RWPE2 (cell line): ENCODE measurements at regions not wholly inside any gene's neighbourhood (a gene's known extent, or its start where the extent isn't known, plus 50 kb on each side); places are given as distances from the start of the nearest gene placed in this dataset.
A peak's percentile ranks its signal among the peaks of the same experiment; 100 is the strongest.

Source experiments
- ATAC-seq: fragments of 200-7000 bp; cut with Tn5 transposase; 3 replicates; pipeline ENCODE4 v1.9.1; 2021; ENCODE audit warnings: low read depth
- DNase-seq: peaks from one replicate; pipeline ENCODE4 v3.0.0-alpha.2; 2020; ENCODE audit warnings: low spot score
- H3K27ac ChIP-seq: fragments of 450-650 bp; 2 replicates; pipeline ENCODE4 v1.5.1; 2017; ENCODE audit warnings: mild to moderate bottlenecking; ENCODE audit not compliant: poor library complexity, severe bottlenecking
- H3K27me3 ChIP-seq: fragments of 250-450 bp; sonication (Bioruptor Pico); 2 replicates; pipeline ENCODE4 v1.5.1; 2021; ENCODE audit warnings: mild to moderate bottlenecking, moderate library complexity; ENCODE audit not compliant: insufficient read depth, poor library complexity, severe bottlenecking
- H3K36me3 ChIP-seq: fragments of 250-450 bp; sonication (Bioruptor Pico); 2 replicates; pipeline ENCODE4 v1.5.1; 2020; ENCODE audit warnings: low read depth, mild to moderate bottlenecking, moderate library complexity
- H3K4me1 ChIP-seq: fragments of 250-450 bp; sonication (Bioruptor Pico); 2 replicates; pipeline ENCODE4 v1.5.1; 2021; ENCODE audit warnings: mild to moderate bottlenecking, moderate library complexity; ENCODE audit not compliant: insufficient read depth, poor library complexity, severe bottlenecking
- H3K4me3 ChIP-seq: fragments of 250-450 bp; sonication (Bioruptor Pico); 2 replicates; pipeline ENCODE4 v1.5.1; 2021; ENCODE audit warnings: mild to moderate bottlenecking, moderate library complexity; ENCODE audit not compliant: severe bottlenecking
- H3K9me3 ChIP-seq: fragments of 250-450 bp; sonication (Bioruptor Pico); 2 replicates; pipeline ENCODE4 v1.5.1; 2021; ENCODE audit warnings: mild to moderate bottlenecking, moderate library complexity; ENCODE audit not compliant: severe bottlenecking
- CTCF ChIP-seq: fragments of 450-650 bp; IDR thresholded peaks from one replicate; pipeline ENCODE4 v1.5.1; 2017; ENCODE audit warnings: mild to moderate bottlenecking, moderate library complexity; ENCODE audit not compliant: poor library complexity, severe bottlenecking

GRCh38 chr15:101124731-101125451 is 127.0 kb downstream of the CHSY1 start:
- Histone ChIP-seq H3K27ac (peak overlapping the region; percentile 97), H3K27me3 (no peaks in the 10 kb centered on the region), H3K4me3 (no peak overlapping the region), H3K4me1 (peaks cover 43% of the 10 kb centered on the region), H3K9me3 (no peaks in the 10 kb centered on the region), H3K36me3 (no peaks in the 10 kb centered on the region)
- ATAC-seq (no peak), DNase-seq (no peak)
- no peak for TF ChIP-seq CTCF

GRCh38 chr15:101123222-101123910 is 128.5 kb downstream of the CHSY1 start:
- DNase-seq (no peak), ATAC-seq (no peak)
- Histone ChIP-seq H3K4me3 (no peak overlapping the region), H3K9me3 (no peaks in the 10 kb centered on the region), H3K36me3 (no peaks in the 10 kb centered on the region), H3K27ac (no peak overlapping the region), H3K27me3 (no peaks in the 10 kb centered on the region), H3K4me1 (peaks cover 36% of the 10 kb centered on the region)
- no peak for TF ChIP-seq CTCF

- Histone ChIP-seq H3K4me3 (no peak overlapping the region), H3K4me1 (peaks cover 31% of the 10 kb centered on the region), H3K9me3 (no peaks in the 10 kb centered on the region), H3K36me3 (no peaks in the 10 kb centered on the region), H3K27me3 (no peaks in the 10 kb centered on the region), H3K27ac (no peak overlapping the region)
- ATAC-seq (no peak), DNase-seq (no peak)
- TF ChIP-seq CTCF, result no peak
Observed at GRCh38 chr15:101122806-101123205, 129.0 kb downstream of the CHSY1 start.

GRCh38 chr15:101122266-101122665 is 129.6 kb downstream of the CHSY1 start:
- H3K9me3 ChIP-seq, result no peaks in the 10 kb centered on the region
- no peaks in the 10 kb centered on the region for H3K36me3 ChIP-seq
- no peak overlapping the region for H3K27ac ChIP-seq
- H3K27me3 ChIP-seq, result no peaks in the 10 kb centered on the region
- ATAC-seq, result no peak
- no peak overlapping the region for H3K4me3 ChIP-seq
- DNase-seq, result no peak
- H3K4me1 ChIP-seq, result peaks cover 25% of the 10 kb centered on the region
- no peak for TF ChIP-seq CTCF
